GM23338 (cell line): ENCODE measurements at regions not wholly inside any gene's neighbourhood (a gene's known extent, or its start where the extent isn't known, plus 50 kb on each side); places are given as distances from the start of the nearest gene placed in this dataset.

Source experiments
- ATAC-seq: fragments of 200-7000 bp; cut with Tn5 transposase; 3 replicates; pipeline ENCODE4 v1.9.1; 2020
- DNase-seq: peaks from one replicate; pipeline ENCODE4 v3.0.0-alpha.2; 2015; ENCODE audit warnings: low spot score
- H2AFZ ChIP-seq: fragments of 200-600 bp; sonication (generic); 2 replicates; pipeline ENCODE4 v1.8.0; 2016; ENCODE audit warnings: antibody characterized with exemption, mild to moderate bottlenecking, moderate library complexity
- H3F3A ChIP-seq: fragments of 200-600 bp; sonication (generic); replicated peaks from 2 replicates; pipeline ENCODE4 v1.8.0; 2017; ENCODE audit warnings: antibody characterized with exemption, mixed run types, low read depth
- H3K27ac ChIP-seq: fragments of 200-600 bp; sonication (generic); 2 replicates; pipeline ENCODE4 v1.6.1; 2016; ENCODE audit warnings: low read depth
- H3K27me3 ChIP-seq: fragments of 200-600 bp; sonication (generic); 2 replicates; pipeline ENCODE4 v1.8.0; 2016; ENCODE audit warnings: mild to moderate bottlenecking, mixed run types, moderate library complexity; ENCODE audit not compliant: insufficient read depth
- H3K36me3 ChIP-seq: fragments of 200-600 bp; sonication (generic); 2 replicates; pipeline ENCODE4 v1.8.0; 2016; ENCODE audit warnings: mild to moderate bottlenecking; ENCODE audit not compliant: insufficient read depth
- H3K4me1 ChIP-seq: fragments of 200-600 bp; sonication (generic); 2 replicates; pipeline ENCODE4 v1.8.0; 2016; ENCODE audit warnings: mild to moderate bottlenecking, moderate library complexity; ENCODE audit not compliant: insufficient read depth
- H3K4me2 ChIP-seq: fragments of 200-600 bp; sonication (generic); 2 replicates; pipeline ENCODE4 v1.7.1; 2017; ENCODE audit warnings: mixed run types
- H3K4me3 ChIP-seq: fragments of 200-600 bp; sonication (generic); 2 replicates; pipeline ENCODE4 v1.6.1; 2016; ENCODE audit warnings: mixed run types
- H3K79me2 ChIP-seq: fragments of 200-600 bp; sonication (generic); replicated peaks from 2 replicates; pipeline ENCODE4 v1.8.0; 2017; ENCODE audit warnings: mild to moderate bottlenecking; ENCODE audit not compliant: insufficient read depth
- H3K9me2 ChIP-seq: fragments of 200-600 bp; sonication (generic); 2 replicates; pipeline ENCODE4 v1.8.0; 2017; ENCODE audit not compliant: insufficient read depth
- H4K20me1 ChIP-seq: fragments of 200-600 bp; sonication (generic); replicated peaks from 2 replicates; pipeline ENCODE4 v1.8.0; 2017; ENCODE audit warnings: mild to moderate bottlenecking; ENCODE audit not compliant: insufficient read depth
- H3K27ac Mint-ChIP-seq: 2 replicates; pipeline ENCODE4 v1.8.0; 2020; ENCODE audit warnings: inconsistent platforms, mild to moderate bottlenecking, moderate library complexity, mixed read lengths
- H3K27me3 Mint-ChIP-seq: 3 replicates; pipeline ENCODE4 v1.8.0; 2022; ENCODE audit warnings: low read depth, mild to moderate bottlenecking, moderate library complexity, mixed read lengths, inconsistent platforms; ENCODE audit not compliant: insufficient read depth, poor library complexity
- H3K36me3 Mint-ChIP-seq: 3 replicates; pipeline ENCODE4 v1.8.0; 2021; ENCODE audit warnings: low read depth, mild to moderate bottlenecking, inconsistent platforms, moderate library complexity, mixed read lengths
- H3K4me1 Mint-ChIP-seq: 3 replicates; pipeline ENCODE4 v1.8.0; 2020; ENCODE audit warnings: mild to moderate bottlenecking, inconsistent platforms, mixed read lengths
- H3K4me3 Mint-ChIP-seq: 3 replicates; pipeline ENCODE4 v1.8.0; 2021; ENCODE audit warnings: moderate library complexity, mild to moderate bottlenecking, inconsistent platforms, mixed read lengths
- H3K9me3 Mint-ChIP-seq: 3 replicates; pipeline ENCODE4 v1.8.0; 2020; ENCODE audit warnings: moderate library complexity, mild to moderate bottlenecking, inconsistent platforms, mixed read lengths
- CREB1 ChIP-seq: fragments of 250-450 bp; sonication (Bioruptor Pico); IDR thresholded peaks from 2 replicates; pipeline ENCODE4 v1.5.0; 2020; ENCODE audit warnings: low read depth, mild to moderate bottlenecking, moderate library complexity
- NANOG ChIP-seq: IDR thresholded peaks from 2 replicates; pipeline ENCODE4 v1.6.1; 2016; ENCODE audit warnings: antibody characterized with exemption, borderline replicate concordance
- POLR2AphosphoS5 ChIP-seq: IDR thresholded peaks from 2 replicates; pipeline ENCODE4 v1.6.1; 2016; ENCODE audit warnings: antibody characterized with exemption, low read depth
- STAT1 ChIP-seq: IDR thresholded peaks from one replicate; pipeline ENCODE4 v1.6.1; 2016; ENCODE audit warnings: antibody characterized with exemption; ENCODE audit not compliant: unreplicated experiment
- ZNF114 ChIP-seq: fragments of 250-450 bp; sonication (Bioruptor Pico); IDR thresholded peaks from 2 replicates; pipeline ENCODE4 v1.5.0; 2020; ENCODE audit warnings: mild to moderate bottlenecking, moderate library complexity
- ZNF331 ChIP-seq: fragments of 250-450 bp; sonication (Bioruptor Pico); IDR thresholded peaks from 2 replicates; pipeline ENCODE4 v1.5.0; 2020; ENCODE audit warnings: low read depth, mild to moderate bottlenecking, moderate library complexity
- TF ChIP-seq, protein P1 (sequence below), 2 experiments: fragments of 200-600 bp in 1 of 2; sonication (generic) in 1 of 2; conservative IDR thresholded peaks; 2 replicates each; pipeline versions ENCODE4 v1.5.1 to v1.6.1; 2016 to 2017; ENCODE audit warnings: antibody characterized with exemption in 2 of 2, low read depth in 2 of 2, mild to moderate bottlenecking in 2 of 2, moderate library complexity in 1 of 2
- TF ChIP-seq, protein P2 (sequence below): fragments of 250-450 bp; sonication (Bioruptor Pico); IDR thresholded peaks from 2 replicates; pipeline ENCODE4 v1.5.0; 2020; ENCODE audit warnings: mild to moderate bottlenecking, moderate library complexity
- TF ChIP-seq, protein P3 (sequence below): IDR thresholded peaks from 2 replicates; pipeline ENCODE4 v1.6.1; 2016; ENCODE audit warnings: antibody characterized with exemption

DNA sequence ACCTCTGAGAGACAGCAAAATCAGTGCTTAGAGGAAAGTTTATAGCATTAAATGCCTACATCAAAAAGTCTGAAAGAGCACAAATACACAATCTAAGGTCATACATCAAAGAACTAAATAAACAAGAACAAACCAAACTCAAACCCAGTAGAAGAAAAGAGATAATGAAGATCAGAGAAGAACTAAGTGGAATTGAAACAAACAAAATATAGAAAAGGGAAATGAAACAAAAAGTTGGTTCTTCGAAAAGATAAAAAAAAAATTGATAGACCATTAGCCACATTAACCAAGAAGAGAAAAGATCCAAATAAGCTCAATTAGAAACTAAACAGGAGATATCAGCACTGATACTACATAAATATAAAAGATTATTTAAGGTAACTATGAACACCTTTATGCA lies 280.0 kb upstream of the NRG3 start:
- no peaks in the 10 kb centered on the region for H3K36me3 Mint-ChIP-seq
- H3K4me2 ChIP-seq = no peak overlapping the region
- peaks cover 8% of the 10 kb centered on the region; the same call in 2 of the 3 replicates for H3K9me3 Mint-ChIP-seq

More for the DNA sequence above, 280.0 kb upstream of the NRG3 start:
- Histone ChIP-seq H3K79me2 (no peaks in the 10 kb centered on the region), H2AFZ (no peak overlapping the region), H3K9me2 (no peaks in the 10 kb centered on the region), H3K4me1 (no peaks in the 10 kb centered on the region), H3K36me3 (no peaks in the 10 kb centered on the region), H3F3A (no peaks in the 10 kb centered on the region), H3K27ac (no peak overlapping the region), H4K20me1 (no peaks in the 10 kb centered on the region), H3K4me3 (no peak overlapping the region), H3K27me3 (no peaks in the 10 kb centered on the region)
- Mint-ChIP-seq H3K4me3 (no peak overlapping the region), H3K27ac (peak overlapping the region; percentile 18; the same call in 1 of the 2 replicates), H3K27me3 (peaks cover 2% of the 10 kb centered on the region), H3K4me1 (no peaks in the 10 kb centered on the region)
- ATAC-seq = no peak
- DNase-seq = no peak
- TF ChIP-seq, protein P1, sequence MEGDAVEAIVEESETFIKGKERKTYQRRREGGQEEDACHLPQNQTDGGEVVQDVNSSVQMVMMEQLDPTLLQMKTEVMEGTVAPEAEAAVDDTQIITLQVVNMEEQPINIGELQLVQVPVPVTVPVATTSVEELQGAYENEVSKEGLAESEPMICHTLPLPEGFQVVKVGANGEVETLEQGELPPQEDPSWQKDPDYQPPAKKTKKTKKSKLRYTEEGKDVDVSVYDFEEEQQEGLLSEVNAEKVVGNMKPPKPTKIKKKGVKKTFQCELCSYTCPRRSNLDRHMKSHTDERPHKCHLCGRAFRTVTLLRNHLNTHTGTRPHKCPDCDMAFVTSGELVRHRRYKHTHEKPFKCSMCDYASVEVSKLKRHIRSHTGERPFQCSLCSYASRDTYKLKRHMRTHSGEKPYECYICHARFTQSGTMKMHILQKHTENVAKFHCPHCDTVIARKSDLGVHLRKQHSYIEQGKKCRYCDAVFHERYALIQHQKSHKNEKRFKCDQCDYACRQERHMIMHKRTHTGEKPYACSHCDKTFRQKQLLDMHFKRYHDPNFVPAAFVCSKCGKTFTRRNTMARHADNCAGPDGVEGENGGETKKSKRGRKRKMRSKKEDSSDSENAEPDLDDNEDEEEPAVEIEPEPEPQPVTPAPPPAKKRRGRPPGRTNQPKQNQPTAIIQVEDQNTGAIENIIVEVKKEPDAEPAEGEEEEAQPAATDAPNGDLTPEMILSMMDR (conservative IDR thresholded peaks at IDR 0.05; ENCODE audit: low read depth in 2 of 2) = no peak
- no peak for TF ChIP-seq NANOG
- TF ChIP-seq POLR2AphosphoS5 = no peak
- TF ChIP-seq, protein P2, sequence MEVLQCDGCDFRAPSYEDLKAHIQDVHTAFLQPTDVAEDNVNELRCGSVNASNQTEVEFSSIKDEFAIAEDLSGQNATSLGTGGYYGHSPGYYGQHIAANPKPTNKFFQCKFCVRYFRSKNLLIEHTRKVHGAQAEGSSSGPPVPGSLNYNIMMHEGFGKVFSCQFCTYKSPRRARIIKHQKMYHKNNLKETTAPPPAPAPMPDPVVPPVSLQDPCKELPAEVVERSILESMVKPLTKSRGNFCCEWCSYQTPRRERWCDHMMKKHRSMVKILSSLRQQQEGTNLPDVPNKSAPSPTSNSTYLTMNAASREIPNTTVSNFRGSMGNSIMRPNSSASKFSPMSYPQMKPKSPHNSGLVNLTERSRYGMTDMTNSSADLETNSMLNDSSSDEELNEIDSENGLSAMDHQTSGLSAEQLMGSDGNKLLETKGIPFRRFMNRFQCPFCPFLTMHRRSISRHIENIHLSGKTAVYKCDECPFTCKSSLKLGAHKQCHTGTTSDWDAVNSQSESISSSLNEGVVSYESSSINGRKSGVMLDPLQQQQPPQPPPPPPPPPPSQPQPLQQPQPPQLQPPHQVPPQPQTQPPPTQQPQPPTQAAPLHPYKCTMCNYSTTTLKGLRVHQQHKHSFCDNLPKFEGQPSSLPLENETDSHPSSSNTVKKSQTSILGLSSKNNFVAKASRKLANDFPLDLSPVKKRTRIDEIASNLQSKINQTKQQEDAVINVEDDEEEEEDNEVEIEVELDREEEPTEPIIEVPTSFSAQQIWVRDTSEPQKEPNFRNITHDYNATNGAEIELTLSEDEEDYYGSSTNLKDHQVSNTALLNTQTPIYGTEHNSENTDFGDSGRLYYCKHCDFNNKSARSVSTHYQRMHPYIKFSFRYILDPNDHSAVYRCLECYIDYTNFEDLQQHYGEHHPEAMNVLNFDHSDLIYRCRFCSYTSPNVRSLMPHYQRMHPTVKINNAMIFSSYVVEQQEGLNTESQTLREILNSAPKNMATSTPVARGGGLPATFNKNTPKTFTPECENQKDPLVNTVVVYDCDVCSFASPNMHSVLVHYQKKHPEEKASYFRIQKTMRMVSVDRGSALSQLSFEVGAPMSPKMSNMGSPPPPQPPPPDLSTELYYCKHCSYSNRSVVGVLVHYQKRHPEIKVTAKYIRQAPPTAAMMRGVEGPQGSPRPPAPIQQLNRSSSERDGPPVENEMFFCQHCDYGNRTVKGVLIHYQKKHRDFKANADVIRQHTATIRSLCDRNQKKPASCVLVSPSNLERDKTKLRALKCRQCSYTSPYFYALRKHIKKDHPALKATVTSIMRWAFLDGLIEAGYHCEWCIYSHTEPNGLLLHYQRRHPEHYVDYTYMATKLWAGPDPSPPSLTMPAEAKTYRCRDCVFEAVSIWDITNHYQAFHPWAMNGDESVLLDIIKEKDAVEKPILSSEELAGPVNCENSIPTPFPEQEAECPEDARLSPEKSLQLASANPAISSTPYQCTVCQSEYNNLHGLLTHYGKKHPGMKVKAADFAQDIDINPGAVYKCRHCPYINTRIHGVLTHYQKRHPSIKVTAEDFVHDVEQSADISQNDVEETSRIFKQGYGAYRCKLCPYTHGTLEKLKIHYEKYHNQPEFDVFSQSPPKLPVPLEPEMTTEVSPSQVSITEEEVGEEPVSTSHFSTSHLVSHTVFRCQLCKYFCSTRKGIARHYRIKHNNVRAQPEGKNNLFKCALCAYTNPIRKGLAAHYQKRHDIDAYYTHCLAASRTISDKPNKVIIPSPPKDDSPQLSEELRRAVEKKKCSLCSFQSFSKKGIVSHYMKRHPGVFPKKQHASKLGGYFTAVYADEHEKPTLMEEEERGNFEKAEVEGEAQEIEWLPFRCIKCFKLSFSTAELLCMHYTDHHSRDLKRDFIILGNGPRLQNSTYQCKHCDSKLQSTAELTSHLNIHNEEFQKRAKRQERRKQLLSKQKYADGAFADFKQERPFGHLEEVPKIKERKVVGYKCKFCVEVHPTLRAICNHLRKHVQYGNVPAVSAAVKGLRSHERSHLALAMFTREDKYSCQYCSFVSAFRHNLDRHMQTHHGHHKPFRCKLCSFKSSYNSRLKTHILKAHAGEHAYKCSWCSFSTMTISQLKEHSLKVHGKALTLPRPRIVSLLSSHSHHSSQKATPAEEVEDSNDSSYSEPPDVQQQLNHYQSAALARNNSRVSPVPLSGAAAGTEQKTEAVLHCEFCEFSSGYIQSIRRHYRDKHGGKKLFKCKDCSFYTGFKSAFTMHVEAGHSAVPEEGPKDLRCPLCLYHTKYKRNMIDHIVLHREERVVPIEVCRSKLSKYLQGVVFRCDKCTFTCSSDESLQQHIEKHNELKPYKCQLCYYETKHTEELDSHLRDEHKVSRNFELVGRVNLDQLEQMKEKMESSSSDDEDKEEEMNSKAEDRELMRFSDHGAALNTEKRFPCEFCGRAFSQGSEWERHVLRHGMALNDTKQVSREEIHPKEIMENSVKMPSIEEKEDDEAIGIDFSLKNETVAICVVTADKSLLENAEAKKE (CRISPR knock-in tag) = no peak
- no peak for TF ChIP-seq STAT1
- TF ChIP-seq ZNF331 (CRISPR knock-in tag) = no peak
- no peak for TF ChIP-seq ZNF114
- TF ChIP-seq, protein P3, sequence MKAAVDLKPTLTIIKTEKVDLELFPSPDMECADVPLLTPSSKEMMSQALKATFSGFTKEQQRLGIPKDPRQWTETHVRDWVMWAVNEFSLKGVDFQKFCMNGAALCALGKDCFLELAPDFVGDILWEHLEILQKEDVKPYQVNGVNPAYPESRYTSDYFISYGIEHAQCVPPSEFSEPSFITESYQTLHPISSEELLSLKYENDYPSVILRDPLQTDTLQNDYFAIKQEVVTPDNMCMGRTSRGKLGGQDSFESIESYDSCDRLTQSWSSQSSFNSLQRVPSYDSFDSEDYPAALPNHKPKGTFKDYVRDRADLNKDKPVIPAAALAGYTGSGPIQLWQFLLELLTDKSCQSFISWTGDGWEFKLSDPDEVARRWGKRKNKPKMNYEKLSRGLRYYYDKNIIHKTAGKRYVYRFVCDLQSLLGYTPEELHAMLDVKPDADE = no peak
- TF ChIP-seq CREB1 (CRISPR knock-in tag) = no peak
